ENCODE measurements at regions not wholly inside any gene's neighbourhood (a gene's known extent, or its start where the extent isn't known, plus 50 kb on each side); places are given as distances from the start of the nearest gene placed in this dataset.

DNA sequence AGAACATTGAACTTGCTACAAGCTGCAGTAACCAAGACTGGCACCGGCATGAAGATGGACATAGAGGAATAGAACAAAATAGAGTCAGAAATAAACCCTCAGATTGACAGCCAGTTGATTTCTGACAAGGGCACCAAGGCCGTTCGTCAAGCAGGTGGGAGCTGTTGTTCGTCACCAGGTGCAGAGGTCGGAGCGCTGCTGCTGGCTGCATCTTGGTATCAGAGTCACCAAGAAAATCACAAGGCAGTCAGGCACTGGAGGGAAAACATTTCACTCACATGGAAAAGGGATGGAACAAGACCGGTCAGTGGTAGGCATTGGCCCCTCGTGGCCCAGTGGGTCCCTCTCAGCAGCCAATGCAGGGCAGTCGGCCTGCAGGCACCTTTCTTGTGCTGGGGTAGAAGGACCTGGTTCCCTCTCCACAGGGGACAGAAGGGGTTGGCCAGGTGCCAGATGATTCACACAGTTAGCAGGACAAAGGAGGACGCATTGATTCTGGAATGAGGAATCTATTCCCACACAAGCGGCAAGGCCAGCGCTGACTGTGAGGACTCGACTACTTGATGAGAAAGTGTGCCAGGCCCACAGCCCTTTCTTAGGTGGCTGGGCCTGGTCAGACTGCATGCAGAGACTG lies 115.8 kb upstream of the FGF3 start:
- H3K27me3 Mint-ChIP-seq, result peaks cover 7% of the 10 kb centered on the region
- no peaks in the 10 kb centered on the region for H3K36me3 Mint-ChIP-seq
- peaks cover 15% of the 10 kb centered on the region for H3K4me1 Mint-ChIP-seq (ENCODE audit: unreplicated experiment)
- H3K27ac Mint-ChIP-seq, result no peak overlapping the region
- TF ChIP-seq, protein P1, sequence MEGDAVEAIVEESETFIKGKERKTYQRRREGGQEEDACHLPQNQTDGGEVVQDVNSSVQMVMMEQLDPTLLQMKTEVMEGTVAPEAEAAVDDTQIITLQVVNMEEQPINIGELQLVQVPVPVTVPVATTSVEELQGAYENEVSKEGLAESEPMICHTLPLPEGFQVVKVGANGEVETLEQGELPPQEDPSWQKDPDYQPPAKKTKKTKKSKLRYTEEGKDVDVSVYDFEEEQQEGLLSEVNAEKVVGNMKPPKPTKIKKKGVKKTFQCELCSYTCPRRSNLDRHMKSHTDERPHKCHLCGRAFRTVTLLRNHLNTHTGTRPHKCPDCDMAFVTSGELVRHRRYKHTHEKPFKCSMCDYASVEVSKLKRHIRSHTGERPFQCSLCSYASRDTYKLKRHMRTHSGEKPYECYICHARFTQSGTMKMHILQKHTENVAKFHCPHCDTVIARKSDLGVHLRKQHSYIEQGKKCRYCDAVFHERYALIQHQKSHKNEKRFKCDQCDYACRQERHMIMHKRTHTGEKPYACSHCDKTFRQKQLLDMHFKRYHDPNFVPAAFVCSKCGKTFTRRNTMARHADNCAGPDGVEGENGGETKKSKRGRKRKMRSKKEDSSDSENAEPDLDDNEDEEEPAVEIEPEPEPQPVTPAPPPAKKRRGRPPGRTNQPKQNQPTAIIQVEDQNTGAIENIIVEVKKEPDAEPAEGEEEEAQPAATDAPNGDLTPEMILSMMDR (conservative IDR thresholded peaks at IDR 0.05), result no peak
- H3K9me3 Mint-ChIP-seq, result peaks cover 6% of the 10 kb centered on the region
- no peak for DNase-seq (ENCODE audit: extremely low spot score, unreplicated experiment)
- H3K4me3 Mint-ChIP-seq, result no peak overlapping the region

DNA sequence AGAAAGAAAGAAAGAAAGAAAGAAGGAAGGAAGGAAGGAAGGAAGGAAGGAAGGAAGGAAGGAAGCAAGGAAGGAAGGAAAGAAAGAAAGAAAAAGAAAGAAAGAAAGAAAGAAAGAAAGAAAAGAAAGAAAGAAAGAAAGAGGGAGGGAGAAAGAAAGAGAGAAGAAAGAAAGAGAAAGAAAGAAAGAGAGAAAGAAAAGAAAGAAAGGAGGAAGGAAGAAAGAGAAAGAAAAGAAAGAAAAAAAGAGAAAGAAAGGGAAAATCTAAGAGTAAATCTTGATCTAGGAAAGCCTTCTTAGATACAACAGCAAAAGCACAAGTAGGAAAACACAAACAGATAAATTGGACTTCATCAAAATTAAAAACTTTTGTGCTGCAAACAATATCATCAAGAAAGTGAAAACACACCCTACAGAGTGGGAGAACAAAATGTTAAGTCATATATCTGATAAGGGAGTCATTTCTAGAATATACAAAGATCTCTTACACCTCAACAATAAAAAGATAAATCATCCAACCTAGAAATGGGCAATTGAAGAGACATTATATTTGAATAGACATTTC lies 116.8 kb upstream of the FGF3 start:
- H3K27me3 Mint-ChIP-seq, result peaks cover 7% of the 10 kb centered on the region
- H3K36me3 Mint-ChIP-seq, result no peaks in the 10 kb centered on the region
- no peak for DNase-seq (ENCODE audit: extremely low spot score, unreplicated experiment)
- H3K4me1 Mint-ChIP-seq (ENCODE audit: unreplicated experiment), result peaks cover 20% of the 10 kb centered on the region
- TF ChIP-seq, protein P1 (conservative IDR thresholded peaks at IDR 0.05), result no peak
- H3K9me3 Mint-ChIP-seq, result peaks cover 6% of the 10 kb centered on the region
- no peak overlapping the region for H3K4me3 Mint-ChIP-seq
- H3K27ac Mint-ChIP-seq, result no peak overlapping the region

DNA sequence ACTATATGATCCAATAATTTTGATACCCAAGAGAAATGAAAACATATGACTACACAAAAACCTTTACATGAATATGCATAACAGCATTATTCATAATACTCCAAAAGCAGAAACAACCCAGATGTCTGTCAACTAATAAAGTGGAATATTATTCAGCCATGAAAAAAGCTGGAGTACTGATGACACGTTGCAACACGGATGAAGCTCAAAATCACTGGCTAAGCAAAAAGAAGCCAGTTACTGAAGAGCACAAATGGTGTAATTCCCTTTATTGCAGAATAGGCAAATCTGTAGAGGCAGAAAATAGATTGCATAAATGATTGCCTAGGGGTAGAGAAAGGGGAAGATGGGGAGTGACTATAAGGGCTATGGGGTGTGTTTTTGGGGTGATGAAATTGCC lies 117.6 kb upstream of the FGF3 start:
- H3K27ac Mint-ChIP-seq, result no peak overlapping the region
- no peak overlapping the region for H3K4me3 Mint-ChIP-seq
- TF ChIP-seq, protein P1 (conservative IDR thresholded peaks at IDR 0.05), result no peak
- no peak for DNase-seq (ENCODE audit: extremely low spot score, unreplicated experiment)
- peaks cover 6% of the 10 kb centered on the region for H3K9me3 Mint-ChIP-seq
- H3K27me3 Mint-ChIP-seq, result peaks cover 7% of the 10 kb centered on the region
- no peaks in the 10 kb centered on the region for H3K36me3 Mint-ChIP-seq
- H3K4me1 Mint-ChIP-seq (ENCODE audit: unreplicated experiment), result peaks cover 20% of the 10 kb centered on the region

DNA sequence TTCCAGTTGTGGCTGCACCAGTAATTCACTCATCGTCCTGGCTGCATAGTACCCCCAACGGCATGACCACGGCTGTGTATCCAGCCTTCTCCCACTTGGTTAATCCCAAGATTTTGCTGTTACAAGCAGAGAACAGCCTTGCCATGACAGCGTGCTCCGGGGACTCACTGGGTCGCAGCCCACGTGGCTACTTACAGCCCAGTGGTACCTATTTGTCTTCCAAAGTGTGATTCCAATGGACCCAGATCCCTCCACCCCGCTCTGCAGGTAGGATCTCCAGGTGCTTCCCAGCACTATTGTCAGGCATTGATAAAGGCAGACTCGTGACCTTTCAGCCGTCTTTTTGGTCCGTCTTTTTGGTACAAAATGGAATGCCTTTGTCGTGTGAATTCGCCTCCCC lies 119.0 kb upstream of the FGF3 start:
- no peak overlapping the region for H3K4me3 Mint-ChIP-seq
- no peaks in the 10 kb centered on the region for H3K36me3 Mint-ChIP-seq
- H3K9me3 Mint-ChIP-seq, result peaks cover 6% of the 10 kb centered on the region
- no peak overlapping the region for H3K27ac Mint-ChIP-seq
- peaks cover 6% of the 10 kb centered on the region for H3K27me3 Mint-ChIP-seq
- H3K4me1 Mint-ChIP-seq (ENCODE audit: unreplicated experiment), result peaks cover 10% of the 10 kb centered on the region
- no peak for DNase-seq (ENCODE audit: extremely low spot score, unreplicated experiment)
- TF ChIP-seq, protein P1 (conservative IDR thresholded peaks at IDR 0.05), result no peak

DNA sequence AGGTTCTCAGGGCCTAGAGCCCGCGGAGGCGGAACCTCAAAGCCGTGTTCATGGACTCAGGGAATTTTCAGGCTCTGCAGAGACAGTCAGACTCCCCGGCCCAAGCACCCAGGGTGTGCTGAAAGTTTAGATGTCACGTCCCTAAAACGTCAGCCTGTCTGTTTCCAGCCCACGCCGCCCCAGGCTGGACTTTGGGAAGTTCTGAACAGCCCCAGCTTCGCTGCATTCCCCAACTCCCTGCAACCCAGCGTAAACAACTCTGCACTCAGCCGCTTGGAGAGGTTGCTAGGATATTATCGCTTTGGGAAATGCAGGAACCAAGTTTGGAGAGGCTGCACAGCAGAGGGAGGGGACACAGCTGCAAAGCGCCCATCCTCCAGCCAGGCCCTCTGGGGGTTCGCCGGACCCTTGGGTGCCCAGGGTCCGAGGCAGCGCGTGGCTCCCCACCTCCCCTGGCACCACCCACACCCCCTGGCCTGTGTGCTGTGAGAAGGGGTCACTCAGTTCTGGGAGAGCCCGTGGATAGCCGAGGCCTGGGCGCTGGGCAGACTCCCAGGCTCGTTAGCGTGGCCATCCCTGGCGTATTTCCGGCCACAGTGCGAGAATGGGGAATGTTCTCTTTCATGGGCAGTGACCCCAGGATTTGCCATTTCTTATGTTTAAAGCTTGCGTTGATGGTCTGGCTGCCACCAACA lies 120.5 kb upstream of the FGF3 start:
- Mint-ChIP-seq H3K4me1 (ENCODE audit: unreplicated experiment) (peaks cover 10% of the 10 kb centered on the region), H3K36me3 (no peaks in the 10 kb centered on the region), H3K27me3 (peaks cover 6% of the 10 kb centered on the region), H3K27ac (no peak overlapping the region), H3K4me3 (no peak overlapping the region), H3K9me3 (peaks cover 6% of the 10 kb centered on the region)
- DNase-seq (ENCODE audit: extremely low spot score, unreplicated experiment), result no peak
- TF ChIP-seq, protein P1 (conservative IDR thresholded peaks at IDR 0.05), result no peak
